ENCODE measurements at regions not wholly inside any gene's neighbourhood (a gene's known extent, or its start where the extent isn't known, plus 50 kb on each side); places are given as distances from the start of the nearest gene placed in this dataset.
"Not testable (repeated sequence)": the region's sequence is repeated elsewhere in the genome, so short reads cannot be mapped to it uniquely, and the experiment has no call there.

DNA sequence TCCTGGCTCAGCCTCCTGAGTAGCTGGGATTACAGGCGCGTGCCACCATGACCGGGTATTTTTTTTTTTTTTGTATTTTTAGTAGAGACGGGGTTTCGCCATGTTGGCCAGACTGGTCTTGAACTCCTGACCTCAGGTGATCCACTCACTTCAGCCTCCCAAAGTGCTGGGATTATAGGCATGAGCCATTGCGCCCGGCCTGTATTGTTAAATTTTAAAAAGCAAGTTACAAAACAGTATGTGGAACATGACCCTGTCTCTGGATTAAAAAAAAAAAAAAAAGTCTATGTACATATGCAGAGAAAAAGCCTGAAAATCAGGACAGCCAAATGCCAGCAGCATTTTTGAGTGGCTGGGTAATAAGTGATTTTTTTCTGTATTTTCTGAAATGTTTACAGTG is 64.8 kb upstream of the UXS1 start:
- intact Hi-C loops (cut with micrococcal nuclease), result not testable (repeated sequence)

DNA sequence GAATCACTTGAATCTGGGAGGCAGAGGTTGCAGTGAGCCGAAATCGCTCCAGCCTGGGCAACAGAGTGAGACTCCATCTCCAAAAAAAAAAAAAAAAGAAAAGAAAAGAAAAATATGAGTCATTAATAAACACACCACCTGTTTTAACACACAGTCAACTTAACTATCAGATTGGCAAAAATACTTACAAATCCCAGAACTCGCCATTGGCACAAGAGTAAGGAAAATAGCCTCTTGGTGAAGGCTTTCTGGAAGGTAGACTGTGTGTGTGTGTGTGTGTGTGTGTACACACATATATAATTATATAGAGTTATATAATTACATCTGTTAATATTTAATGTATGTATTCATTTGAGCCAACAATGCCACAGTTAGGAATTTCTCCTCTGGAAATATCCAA is 63.7 kb upstream of the UXS1 start:
- intact Hi-C loops (cut with micrococcal nuclease), result no loop called here

DNA sequence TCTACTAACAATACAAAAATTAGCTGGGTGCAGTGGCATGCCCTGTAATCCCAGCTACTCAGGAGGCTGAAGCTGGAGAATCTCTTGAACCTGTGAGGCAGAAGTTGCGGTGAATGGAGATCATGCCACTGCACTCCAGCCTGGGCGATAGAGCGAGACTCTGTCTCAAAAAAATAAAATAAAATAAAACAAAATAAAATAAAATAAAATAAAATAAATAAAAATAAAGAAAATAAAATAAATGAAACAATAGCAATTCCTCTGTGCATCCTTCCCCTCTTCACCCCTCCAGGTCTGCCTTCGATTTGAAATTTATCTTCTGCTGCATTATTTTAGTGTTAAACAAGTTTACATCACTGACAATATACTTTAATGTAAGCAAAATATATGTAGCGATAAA is 63.0 kb upstream of the UXS1 start:
- intact Hi-C loops (cut with micrococcal nuclease), result no loop called here

DNA sequence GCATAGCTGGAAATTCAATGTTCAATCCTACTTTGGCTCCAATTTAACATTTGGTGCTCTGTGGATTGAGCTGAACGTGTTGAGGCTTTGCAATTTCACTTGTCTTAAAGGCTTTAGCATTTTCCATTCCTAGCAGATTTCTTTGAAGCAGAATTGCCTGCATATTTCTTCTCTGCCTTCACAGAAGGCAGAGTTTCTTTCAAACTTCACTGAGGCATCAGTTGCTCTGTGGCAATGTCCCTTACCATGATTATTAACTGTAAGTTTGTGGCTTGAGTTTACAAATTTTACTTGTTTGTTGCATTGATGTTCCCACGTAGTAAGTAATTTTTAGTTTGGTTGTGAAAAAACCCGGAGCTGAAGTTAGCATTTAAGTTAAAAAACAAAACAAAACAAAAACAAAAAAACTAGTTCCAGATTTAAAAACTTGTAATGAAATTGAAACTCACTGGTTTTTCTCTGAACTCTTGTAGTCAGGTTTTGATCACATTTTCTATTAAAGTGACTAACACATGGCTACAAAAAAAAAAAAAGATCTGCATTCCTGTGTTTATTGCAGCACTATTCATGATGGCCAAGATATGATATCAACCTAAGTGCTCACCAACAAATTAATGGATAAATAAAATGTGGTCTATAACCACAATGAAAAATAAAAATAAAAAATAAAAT is 55.2 kb upstream of the UXS1 start:
- intact Hi-C loops (cut with micrococcal nuclease), result not testable (repeated sequence)

DNA sequence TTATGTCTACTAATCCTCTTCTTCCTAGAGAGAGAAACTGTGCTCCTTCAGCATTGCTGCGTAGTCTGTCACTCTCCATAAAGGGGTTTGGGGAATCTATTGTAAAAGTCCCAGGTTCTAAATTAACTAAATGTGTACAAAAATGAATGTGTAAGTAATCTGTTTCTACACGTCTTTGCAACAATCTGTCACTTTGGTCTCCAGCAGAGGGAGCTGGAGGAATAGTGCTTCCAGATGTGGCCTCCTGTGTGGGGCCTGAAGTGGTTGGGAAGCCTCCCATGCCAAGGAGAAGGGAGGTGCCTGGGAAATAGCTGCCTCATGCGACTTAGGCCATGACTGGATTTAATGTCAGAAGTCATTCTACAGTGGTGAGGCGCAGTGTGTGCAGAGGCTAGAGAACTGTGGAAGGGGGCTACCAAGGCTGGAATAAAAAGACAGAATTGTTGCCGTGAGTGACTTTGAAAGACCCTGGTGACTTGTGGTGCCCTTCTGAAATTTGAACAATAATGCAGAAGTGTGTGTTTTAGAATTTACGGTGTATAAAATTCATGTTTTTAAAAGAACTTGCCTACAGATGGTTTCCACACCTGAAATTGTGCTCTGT is 54.5 kb upstream of the UXS1 start:
- intact Hi-C loops (cut with micrococcal nuclease), result loop anchor here (1.0 kb wide), 1 partner anchor 294 kb away; no protein-coding TSS in a partner anchor
